AG08395 (cell line): ENCODE measurements at regions not wholly inside any gene's neighbourhood (a gene's known extent, or its start where the extent isn't known, plus 50 kb on each side); places are given as distances from the start of the nearest gene placed in this dataset.

Source experiments
- DNase-seq: peaks from one replicate; pipeline ENCODE4 v3.0.0; 2012; ENCODE audit warnings: mixed read lengths, low spot score

DNA sequence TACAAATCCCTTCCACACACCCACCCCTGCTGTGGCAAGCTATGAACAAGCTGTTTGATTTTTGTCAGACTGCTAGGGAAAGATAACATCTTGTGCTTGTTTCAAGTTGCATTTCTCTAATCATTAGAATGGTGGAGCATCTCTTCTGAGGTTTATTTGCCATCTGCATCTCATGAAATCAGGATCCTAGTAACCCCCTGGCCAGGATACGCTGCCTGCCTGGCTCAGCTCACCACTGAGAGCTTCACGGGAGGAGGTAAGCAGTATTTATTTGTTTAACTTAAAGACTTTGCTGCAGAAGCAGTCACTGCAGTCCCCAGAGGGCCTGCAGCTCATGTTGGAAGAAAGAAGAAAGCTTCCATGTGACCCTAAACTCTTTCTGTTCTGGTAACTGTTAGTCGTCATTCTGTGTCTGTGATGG, 83.3 kb upstream of the CXCL14 start:
- DNase-seq, result no peak

DNA sequence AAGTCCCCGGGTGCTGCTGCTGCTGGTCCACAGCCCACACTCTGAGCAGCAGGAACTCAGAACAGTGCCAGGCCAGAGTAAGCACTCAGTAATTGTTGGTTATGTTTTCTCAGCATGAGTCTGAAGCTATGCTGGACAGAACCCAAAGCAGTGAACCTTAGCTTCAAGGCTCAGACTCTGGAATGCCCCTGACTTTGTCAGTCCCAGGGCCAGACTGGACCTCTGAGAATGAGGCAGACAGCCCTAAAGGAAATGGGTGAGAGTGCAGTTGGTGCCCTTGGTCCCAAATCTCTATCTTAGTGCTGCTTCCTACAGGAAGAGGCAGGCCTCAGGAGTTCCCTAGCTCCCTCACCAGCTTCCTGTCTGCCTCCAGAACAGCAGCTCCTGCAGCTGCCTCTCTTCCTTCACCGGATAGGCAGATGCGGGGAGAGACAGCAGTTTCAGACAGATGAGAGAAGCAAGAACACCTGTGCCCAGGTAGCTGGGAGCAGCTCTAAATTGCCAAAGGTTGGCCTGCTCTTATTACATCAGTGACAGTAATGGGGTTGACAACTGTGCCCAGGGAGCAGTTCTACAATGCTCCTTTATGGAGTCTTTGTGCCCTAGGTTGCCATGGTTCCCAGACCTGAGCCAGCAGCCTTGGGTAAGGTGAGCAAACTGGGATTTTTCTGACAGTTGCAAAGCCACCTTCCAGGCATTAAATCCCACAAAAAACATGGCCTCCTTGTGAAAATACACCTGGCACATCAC, 82.2 kb upstream of the CXCL14 start:
- DNase-seq, result no peak

DNA sequence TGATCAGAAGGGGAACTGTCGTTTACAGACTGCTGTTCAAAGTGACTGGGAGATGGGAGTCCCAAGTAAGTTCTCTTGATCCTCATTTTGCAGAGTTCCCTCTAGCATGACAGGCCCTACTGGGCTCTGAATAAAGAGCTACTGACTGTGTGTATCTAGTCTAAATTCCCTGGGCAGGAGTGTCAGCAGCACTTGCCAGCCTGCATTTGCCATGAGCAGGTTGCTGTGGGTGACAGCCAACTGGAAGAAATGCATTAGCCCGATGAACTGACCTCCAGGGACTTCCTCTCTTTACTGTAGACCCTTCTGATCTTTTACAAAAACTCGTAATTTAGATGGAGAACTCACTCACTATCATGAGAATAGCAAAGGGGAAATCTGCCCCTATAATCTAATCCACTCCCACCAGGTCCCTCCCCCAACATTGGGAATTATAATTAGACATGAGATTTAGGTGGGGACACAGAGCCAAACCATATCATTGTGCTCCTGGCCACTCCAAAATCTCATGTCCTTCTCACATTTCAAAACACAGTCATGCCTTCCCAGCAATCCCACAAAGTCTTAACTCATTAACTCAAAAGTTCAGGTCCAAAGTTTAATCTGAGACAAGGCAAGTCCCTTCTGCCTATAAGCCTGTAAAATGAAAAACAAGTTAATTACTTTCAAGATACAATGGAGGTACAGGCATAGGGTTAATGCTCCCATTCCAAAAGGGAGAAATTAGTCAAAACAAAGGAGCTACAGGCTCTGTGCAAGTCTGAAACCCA, 78.9 kb upstream of the CXCL14 start:
- no peak for DNase-seq

DNA sequence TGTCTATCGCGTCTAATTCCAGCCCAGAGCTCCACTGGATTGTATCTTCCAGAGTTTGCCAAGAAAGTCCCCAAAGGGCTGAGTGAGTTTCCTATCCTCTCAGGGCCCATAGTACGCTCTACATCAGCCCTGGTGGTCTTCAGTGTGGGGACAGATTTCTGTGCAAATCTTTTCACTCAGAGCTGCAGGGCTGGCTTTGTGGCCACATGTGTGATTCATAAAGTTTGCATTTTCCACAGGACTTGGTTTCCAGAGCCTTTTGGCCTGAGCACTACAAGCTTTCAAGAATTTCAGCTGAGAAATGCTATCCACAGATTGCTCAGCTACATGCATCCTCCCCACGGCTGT, 76.7 kb upstream of the CXCL14 start:
- DNase-seq, result no peak

DNA sequence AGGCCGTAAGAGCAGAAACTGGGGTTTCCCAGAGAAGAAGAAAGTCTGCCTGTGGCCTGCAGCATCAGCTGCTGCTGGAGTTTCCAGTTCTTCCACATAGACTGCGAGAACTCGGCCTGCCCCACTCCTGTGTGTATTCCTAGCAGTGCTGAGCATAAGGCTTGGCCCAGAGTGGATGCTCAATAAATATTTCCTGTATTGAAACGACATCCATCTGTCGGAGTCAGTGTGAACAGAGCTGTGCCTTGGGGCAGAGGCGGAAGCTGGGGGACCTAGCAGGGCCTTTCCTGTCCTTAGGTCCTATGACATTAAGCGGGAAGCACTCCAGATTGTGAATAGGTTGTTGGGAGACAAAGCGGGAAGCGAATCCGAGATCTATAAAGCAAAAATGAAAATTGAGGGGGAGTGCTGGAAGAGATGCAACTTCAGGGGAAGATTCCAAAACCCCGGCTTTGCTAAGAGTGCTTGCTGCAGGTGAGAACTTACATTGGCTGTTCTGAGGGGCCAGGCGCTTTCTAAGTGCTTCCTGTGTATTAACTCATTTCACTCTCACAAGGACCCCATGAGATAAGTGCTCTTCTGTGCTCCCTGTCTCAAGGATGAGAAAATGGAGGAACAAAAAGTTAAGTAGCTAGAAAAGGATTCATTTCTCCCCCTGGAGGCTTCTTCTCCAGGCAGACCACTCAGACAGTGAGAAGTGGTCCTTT, 76.1 kb upstream of the CXCL14 start:
- no peak for DNase-seq

DNA sequence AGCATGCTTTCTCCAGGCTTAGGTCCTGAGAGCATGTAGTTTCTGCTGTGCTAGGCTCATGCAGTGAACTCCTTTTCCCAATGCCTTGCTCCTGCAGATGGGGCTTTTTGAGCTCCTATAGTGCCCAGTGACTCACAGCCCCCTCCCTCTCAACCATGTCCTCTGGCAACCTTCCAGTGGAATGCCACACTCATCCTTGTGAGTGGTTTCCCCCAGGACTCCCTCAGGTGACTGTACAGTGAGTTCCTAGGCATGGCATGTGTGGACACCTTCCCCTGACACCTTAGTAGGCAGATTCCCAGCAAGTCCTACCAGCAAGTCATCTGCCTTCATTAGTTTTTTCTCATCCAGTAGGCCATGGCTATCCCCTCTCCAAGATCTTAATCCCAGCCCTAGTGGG, 72.4 kb upstream of the CXCL14 start:
- DNase-seq, result no peak

DNA sequence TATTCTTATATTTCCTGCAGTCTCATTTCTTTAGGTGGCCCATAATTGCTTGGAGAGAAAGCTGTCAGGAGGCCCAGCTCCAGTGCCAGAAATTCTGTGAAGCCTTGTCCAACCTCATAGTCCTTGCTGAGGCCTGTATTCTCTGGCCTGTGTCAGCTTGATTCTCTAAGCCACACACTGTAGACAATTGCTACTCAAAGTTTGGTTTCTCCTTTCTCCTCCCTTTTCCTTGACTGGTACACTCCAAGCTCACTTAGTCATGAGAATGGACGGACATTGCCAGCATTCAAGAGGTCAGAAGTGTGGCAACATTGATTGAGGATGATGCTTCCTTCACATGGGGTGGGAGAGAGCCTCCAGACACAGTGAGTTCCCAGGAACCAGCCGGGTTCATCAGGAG, 71.3 kb upstream of the CXCL14 start:
- DNase-seq, result no peak

DNA sequence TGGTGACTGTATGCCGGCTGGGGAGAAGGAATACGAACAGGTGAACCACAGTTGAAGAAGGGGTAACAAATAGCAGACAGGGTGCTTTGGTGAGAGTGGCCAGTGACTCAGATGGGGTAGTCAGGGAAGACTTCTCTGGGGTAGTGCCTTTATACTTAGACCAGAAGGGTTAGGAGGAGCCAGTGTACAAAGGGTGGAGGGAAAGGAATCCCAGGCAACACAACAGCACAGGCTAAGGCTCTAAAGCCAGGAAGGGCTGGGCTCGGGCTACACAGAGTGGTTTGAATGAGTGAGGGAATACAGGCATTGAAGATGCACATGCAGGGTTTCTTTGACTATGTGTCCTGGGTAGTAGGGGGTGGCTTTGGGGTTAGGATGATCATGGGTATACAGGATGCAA, 70.6 kb upstream of the CXCL14 start:
- no peak for DNase-seq

DNA sequence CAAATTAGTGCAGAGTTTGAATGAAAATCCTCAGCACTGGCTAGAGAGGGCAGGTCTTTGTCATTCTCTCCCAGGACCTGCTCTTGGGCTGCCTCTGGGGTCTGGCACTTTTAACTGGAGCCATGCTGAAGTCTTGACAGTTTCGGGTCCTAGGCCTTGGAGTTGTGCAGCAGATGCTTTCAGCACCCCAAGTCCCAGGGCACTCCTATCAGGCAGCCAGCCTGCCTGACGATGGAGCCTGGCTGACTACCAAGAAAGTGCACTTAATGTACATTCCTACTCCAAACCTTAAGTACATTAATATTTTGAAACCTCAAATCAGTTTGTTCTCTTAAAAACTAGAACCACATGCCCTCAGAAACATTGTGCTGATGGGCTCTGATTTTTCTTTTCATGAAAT, 69.3 kb upstream of the CXCL14 start:
- no peak for DNase-seq

DNA sequence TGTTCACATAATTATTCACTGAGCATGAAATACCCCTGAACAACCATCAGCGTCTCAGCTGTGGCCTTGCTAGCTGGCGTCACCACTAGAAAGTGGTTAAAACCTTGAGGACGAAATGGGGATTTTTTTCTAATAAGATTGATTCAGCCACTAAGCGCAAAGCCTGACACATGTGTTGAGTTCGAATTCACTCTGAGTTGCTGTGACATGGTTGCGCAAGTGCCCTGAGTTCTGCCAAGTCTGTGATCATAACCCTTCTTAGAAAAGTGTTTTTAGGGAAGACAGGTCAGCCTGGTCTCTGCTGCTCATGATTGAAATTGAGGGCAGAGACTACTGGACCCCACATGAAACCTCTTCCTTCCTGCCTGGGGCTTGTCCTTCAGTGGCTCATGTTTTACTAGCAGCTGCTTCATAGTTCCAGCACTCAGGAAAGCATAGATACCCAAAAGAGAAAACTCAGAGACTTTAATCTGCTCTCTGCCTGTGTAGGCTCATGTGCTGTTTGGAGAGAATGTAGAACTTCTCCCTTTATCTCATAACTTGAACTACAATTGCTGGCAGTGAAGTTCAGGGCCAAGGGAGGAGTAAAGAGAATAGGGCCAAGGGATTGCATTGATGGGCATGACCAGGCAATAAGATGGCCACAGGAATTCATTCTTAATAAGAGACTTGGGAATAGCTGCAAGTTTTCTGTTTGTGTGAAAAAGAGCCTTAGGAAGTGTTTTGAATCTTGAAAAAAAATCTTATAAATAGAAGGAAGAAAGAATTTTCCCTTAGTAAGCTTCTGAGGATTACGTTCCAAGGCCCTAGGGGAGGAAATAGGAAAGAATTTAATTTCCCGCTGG, 66.8 kb upstream of the CXCL14 start:
- no peak for DNase-seq

DNA sequence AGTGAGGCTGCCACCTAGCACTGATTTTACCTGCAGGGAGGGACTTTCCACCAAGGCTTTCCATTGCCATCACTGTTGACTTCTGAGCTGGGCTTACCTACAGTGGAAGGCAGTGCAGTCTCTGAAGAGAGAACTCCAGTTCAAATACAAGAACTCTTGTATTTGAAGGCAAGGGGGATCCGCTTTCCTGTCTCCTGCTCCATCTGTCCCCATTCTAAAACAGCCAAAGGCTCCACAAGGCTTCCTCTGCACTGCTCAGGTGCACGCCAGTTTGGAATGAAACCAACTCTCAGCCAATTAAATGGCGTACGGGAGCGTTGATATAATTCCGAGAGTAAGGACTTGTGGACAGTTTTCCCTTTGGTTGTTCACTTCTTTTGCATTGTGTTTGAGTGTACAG, 66.0 kb upstream of the CXCL14 start:
- DNase-seq, result no peak

DNA sequence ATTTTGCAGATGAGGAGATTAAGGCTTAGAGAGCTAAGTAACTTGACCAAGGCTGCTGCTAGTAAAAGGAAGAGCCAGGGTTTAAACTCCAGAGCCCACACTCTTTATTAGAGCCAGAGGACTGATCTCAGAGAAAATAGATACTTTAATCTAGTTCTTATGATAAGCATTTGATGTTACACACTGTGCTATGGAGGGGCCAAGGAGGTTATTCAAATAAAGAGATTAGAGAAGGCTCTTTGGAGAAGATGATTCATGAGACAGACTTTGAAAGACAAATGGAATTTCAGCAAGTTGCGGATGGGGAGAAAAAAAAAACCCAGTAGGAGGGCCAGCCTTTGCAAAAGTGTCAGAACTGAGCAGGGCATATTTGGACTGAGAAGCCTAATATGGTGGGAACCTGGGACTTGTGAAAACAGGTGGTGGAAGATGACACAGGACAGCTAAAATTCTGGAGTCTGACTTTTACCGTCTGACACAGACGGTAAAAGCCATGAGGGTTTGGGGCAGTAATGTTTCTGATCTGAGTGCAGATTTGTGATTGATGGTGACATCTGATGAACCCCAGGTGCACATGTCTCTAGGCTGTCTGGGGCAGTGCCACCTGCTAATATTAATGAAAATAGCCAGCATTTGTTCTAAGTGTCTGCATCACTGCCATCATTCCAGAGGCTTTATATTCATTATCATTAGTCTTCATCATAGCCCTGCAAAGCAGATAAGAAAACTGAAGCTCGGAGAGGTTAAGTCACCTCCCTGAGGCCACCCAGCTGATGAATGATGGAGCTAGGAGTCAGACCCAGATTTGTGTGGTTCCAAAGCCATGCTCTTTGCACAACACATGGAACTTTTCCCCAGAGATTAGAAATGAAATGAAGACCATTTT, 65.3 kb upstream of the CXCL14 start:
- no peak for DNase-seq

DNA sequence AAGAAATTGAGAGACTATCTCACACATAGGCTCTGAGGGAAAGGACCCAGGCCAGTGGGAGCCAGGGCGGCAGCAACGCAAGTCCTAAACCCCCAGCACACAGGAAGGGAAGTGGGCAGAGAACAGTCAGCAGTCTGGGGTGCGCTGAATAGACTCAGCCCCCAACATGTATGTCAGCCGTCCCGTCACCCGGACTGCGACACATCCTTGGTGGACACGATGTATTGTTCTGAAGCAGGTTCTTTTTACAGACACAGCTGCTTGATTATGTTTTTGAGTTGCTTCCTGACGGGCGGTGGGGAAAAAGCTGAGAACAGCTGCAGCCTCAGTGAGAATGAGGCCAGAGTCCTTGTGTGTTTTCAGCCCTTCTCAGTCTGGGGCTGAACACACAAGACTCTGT, 64.1 kb upstream of the CXCL14 start:
- DNase-seq, result no peak

DNA sequence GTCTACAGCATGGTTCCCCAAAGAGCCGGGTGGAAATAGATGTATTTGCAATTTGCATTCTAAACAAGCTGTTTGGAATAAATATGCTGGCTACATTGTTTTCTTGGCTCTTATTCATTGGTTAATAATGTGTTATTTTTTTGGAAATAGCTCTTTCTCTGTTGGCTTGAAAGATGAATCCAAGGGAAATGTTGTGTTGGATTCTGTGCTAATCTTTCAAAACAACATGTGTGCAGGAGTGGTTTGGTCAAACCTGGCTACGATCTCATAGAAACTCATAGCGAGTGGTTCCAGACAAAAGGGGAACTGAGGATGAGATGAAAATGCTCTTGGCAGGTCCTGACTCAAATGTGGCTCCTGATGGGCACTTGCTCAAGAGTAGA, 63.7 kb upstream of the CXCL14 start:
- DNase-seq, result no peak

DNA sequence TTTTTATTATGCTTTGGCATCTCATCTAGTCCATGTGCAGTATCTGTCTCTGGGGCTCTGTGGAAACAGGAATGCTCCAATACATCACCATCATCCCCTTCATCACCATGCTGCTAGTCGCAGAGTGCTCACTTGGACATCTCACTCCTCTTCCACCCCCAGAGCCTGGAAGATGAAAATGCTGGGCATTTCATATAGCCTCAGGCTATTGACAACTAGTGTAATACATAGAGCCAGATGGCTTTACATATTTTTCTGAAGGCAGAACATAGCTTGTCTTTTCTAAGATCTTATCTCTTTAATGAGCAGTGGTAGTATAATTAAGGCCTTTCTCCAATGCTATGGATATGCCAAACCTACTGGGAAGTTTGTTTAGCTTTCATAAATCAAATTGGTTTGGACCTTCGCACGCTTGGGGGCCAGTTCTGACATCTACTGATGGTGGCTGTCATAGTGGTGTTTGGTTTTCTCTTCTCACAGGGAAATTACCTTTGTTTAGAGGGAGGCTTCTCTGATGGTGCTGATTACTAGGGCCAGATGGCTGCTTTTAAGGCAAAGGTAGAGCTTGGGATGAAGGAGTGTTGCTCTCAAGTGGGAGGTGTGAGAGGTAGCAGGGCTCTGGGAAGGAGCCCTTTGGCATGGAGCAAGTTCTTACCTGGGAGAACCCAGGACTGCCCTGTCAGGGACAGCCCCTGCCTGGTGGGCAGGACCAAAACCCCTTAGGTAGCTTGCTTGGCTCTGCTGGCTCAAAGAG, 63.1 kb upstream of the CXCL14 start:
- no peak for DNase-seq

DNA sequence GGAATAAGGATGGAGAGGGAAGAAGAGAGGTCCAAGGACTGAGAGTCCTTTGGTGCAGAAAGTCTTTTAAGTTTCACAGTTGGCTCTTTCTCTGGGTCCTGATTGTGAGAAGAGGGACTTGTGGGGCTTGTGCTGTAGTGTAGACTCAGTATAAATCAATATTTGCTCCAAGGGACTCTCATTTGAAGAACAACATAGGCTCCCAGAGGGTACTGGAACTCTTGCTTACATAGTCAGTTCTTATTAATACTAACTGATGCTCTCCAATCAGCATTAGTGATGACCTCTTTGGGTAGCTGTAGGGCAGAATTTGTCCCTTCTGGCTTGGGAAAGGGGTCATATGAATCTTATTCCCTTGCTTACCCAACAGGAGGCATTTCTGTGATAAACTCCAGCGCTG, 62.5 kb upstream of the CXCL14 start:
- DNase-seq, result no peak

DNA sequence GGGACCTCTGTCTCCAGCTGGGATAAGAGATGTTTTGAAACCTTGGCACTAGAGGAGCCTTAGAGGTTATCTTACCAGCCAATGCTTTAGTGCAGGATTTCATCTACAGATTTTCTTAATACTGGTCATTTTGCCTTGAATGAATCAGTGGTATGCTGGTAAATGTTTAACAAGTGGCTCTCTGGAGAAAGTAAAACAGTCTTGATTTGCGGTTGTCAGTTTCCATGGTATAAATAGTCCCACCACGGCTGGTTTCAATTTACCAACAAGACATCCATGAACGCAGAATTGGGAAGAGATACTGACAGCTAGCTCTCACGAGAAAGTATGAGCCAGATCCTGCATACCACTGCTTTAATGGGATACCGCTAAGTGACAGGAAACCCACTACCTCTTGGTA, 56.7 kb upstream of the CXCL14 start:
- DNase-seq, result no peak

DNA sequence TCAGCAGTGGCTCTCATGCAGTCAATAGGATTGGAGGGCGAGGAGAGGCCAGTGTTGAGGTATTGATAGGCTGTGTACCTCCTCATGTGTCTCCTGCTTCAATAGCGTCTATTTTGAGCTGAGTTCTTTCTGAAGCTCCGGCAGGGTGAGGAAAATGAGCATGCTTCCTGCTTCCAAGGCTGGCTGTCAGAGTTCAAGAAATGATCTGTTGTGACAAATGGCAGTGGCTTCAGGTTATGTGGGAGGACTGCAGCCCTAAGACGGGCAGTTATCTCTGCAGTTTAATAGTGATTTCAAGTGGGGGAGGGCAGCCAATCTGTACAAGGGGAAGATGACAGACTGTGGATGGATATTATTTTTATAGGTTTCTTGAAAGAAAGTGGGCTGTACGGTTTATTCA, 54.0 kb upstream of the CXCL14 start:
- DNase-seq, result no peak

DNA sequence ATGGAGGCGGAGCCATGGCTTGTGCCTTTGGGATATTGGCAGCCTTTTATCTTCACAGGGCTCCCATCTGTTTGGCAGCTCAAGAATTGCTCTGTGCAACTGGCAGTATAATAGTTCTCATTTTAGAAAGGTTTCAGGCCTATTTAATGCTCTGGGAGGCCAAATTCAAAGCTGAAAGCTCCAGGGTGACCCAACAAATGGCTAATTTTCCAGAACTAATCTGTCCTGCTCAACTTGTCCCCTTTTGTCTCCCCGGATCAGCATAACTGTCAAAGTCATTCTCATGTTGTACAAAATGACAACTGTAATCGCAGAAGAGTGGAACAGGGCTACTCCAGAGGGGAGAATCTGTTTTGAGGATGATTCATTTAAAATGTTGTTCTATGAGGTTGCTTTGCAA, 52.6 kb upstream of the CXCL14 start:
- no peak for DNase-seq

DNA sequence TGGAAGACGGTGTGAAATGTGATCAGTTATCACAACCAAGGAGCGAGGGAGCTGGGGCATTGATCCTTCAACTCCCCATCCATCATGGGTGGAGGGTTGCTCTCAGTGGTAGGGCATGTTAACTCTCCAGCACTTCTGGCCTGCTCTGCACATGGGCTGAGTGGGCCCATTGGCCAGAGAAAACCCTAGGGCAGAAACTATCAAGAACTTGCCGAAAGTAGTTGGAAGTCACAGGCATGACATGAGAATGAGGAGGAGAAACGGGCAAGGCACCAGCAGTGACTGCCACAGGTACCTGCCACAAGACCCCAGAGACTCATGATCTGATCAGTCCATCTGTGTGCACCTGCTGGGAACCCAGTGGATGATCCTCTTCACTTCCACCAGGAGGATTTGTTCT, 50.9 kb upstream of the CXCL14 start:
- no peak for DNase-seq
